Eye (tissue), 1 donor: ENCODE measurements at regions not wholly inside any gene's neighbourhood (a gene's known extent, or its start where the extent isn't known, plus 50 kb on each side); places are given as distances from the start of the nearest gene placed in this dataset.

Experiments used
- DNase-seq: peaks from one replicate; pipeline ENCODE4 v3.0.0-alpha.2; 2015

DNA sequence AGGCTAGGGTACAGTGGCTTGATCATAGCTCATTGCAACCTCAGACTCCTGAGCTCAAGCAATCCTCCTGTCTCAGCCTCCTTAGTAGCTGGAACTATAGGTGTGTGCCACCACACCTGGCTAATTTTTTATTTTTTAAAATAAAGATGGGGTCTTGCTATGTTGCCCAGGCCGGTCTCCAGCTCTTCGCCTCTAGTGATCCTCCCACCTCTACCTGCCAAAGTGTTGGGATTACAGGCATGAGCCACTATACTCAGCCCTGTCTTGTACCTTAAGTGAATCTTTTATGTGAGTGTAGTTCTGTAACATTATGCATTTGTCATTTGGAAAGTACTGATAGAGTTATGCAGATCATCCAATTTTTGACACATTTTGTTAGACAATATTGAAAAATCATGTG, 66.9 kb upstream of the C15orf39 start:
- no peak for DNase-seq

DNA sequence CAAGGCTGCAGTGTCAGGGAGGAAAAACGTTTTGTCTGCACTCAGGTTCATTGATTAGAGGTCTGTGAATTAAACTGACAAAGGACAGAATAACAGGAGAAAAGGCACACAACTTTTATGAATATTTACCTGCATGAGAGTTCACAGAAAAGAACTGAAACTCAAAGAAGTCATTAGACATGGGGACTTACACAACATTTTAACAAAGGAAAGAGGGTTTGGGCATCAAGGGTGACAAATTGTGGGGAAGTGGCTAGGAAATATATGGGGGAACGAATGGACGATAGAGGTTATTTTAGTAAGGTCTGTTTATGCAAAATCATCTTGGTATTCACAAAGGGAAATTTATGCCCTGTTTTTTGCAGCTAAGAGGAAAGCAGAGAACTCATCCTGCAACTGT, 65.6 kb upstream of the C15orf39 start:
- DNase-seq = no peak

DNA sequence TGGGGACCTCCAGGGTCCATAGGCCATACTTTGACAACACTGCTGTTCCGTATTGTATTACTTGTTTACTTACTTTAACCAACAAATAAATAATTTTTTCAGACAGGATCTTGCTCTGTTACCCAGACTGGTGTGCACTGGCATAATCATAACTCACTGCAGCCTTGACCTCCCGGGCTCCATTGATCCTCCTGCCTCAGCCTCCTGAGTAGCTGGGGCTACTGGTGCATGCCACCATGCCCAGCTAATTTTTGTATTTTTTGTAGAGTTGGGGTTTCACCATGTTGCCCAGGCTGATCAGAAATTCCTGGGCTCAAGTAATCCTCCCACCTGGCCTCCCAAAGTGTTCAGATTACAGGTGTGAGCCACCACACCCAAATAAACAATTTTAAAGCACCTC, 64.9 kb upstream of the C15orf39 start:
- DNase-seq = no peak

DNA sequence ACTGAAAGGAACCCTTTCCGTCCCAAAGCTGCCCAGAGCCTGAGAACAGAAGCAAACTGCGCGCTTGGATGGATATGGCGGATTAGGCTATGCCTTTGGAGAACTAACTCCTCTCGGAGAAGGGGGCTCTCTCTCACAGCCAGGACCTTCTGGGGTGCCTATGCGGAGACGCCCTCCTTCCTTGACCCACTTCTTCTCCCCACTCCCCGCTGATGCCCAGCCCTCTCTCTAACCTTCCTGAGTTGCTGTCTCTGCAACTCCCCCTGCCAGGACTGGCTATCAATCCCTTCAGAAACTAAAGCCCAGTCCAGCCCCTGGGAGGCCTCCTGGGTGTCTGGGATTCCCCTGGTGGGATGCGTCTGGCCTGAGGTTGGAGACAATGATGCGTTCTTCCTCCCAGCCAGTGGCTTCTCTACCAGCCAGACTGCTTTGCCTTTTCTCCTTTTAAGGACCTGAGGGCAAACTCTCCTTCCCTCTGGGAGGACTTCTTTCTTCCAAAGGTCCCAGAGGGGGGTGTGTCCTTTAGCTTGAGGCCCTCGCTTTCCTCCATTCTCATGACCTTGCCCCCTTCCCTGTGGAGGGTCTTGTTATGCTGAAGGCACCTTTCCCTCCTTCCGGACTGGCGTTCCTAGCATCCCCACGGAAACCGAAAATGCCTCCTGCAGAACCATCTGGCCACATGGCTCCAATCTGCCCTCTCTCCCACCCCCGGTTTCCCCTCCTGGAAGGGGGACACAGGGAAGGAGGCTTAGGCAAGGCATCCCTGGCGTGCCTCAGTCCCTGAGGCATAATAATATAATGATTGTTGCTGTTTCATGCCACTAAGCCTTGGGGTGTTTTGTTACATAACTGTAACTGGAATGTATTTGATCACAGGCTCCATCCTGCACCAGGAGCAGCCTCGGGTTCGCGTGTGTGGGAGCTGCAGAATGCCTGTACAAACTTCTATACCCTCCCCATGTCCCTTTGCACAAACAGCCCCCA, 63.4 kb upstream of the C15orf39 start:
- DNase-seq = peak; percentile 48

DNA sequence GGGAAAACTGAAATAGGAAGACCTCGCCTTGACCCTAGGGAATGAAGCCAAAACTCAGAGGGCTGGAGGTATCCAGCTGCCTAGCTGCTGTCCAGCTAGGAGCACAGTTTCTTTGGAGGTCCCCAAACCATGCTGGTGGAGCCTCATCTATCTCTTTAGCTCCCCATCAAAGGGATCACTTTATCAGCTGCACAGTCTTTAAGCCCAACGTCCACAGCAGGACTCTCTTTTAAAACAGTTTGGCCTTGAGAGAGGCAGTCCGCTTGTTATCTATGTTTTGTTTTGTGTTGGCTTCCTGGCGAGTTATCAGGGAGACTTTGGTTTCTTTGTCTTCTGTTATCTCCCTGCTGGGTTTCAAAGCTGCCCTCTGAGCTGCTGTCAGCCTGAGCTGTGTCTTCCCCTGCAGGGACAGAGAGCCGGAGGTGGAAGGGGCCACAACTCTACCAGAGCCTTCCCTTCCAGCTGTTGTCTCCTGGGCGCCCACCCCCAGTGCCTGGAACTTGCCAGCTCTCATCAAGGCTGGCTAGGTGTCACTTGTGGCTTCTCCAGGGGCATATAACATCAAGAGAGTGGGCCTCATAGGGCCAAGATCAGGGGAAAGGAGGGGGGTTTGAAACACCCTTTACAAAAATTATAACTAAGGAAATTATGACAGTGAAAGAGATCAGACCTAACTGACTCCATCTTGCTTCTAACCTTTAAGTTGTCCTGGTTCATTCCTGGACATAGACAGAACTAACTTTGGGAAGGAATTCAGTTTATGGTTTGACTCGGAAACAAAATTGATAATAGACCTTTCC, 61.4 kb upstream of the C15orf39 start:
- no peak for DNase-seq

DNA sequence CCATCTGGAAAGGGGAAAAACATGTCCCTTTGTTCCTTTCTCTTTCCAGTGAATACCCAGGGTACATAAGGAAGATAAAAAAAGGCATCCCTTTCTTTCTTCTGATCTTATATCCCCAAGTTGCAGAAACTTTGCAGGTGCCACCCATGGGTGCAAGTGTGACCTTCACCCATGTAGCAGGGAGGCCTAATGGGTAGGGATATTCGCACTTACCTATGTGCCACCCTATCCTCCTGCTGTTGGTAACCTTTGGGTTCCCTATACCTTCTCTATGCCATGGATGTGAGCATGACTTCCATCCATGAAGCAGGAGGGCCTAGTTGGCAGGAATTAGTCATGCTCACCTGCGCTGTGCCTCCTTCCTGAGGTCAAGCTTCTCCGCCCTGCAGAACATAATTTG, 59.2 kb upstream of the C15orf39 start:
- DNase-seq = no peak

DNA sequence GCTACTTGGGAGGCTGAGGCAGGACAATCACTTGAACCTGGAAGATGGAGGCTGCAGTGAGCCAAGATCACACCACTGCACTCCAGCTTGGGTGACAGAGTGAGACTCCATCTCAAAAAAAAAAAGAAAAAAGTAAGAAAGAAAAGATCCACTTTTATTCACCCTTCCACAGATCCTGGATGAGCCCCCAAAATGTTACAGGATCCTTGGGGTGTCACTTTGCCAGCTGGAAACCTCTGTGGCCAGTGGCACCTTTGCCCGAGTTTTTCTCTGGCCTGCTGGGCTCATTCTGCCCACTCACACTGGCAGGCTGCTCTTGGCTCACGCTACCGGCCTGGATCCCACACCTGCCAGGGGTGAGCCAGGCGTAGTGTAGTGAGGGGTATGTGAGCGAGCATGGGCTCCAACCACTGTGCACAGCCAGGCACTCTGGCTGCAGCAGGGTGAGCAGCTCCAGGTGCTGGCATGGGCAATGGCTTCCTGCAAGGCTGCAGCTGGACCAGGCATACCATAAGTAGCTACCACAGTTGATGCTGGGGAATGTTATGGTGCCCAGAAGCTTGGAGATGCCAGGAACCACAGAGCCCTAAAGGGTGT, 57.8 kb upstream of the C15orf39 start:
- DNase-seq = peak; percentile 42

DNA sequence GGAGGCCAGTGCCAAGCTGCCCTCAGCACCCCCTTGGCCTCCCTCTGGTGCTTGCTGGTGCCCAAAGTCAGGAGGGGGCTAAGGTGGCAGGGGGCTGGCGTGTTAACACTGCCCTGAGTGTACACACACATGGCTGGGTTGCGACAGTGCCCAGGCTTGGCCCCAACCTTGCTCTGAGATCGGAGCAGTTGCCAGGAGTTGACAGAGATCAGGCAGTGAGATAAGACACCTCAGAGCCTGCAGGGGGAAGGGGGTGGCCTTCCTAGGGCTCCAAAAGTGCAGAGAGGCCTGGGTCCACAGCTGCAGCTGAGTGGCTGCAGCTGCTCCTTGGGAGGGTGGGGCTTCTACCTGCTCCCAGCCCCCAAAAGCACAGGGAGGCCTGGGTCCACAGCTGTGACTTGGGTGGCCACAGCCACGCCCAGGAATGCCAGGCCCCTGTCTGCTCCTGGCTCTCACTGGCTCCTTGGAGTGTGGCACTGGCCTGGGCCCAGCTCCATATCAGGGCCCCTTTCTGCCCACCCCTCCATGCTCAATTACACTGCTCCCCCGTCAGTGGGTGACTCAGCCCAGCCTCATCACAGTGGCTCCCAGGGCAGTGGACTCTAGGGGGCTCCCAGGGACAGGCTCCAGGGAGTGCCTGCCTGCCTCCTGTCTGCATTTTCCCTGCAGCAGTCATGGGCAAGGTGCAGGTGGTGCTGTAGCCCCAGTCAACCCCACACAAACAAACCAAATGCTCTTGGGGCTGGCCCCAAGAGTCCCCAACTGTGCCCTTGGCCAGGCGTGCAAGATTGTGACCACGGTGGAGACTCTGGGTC, 56.4 kb upstream of the C15orf39 start:
- DNase-seq = no peak

DNA sequence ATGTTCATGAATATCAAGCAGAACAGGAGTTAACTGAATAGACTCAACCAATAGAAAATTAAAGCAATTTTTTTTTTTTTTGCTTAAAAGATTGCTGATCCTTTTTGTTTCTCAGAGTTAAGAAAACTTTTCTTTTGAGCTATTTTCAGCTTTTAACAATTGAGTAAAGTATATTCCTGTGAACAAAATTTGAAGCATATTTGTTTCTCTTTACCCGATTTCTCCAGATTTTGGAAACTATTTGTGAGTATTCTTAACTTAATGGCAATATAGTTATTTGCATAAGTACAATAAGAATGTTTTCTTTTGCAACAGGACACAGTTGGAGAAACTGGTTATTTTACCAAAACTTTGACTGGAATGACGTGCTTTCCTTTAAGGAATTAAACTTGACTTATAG, 53.4 kb upstream of the C15orf39 start:
- no peak for DNase-seq

DNA sequence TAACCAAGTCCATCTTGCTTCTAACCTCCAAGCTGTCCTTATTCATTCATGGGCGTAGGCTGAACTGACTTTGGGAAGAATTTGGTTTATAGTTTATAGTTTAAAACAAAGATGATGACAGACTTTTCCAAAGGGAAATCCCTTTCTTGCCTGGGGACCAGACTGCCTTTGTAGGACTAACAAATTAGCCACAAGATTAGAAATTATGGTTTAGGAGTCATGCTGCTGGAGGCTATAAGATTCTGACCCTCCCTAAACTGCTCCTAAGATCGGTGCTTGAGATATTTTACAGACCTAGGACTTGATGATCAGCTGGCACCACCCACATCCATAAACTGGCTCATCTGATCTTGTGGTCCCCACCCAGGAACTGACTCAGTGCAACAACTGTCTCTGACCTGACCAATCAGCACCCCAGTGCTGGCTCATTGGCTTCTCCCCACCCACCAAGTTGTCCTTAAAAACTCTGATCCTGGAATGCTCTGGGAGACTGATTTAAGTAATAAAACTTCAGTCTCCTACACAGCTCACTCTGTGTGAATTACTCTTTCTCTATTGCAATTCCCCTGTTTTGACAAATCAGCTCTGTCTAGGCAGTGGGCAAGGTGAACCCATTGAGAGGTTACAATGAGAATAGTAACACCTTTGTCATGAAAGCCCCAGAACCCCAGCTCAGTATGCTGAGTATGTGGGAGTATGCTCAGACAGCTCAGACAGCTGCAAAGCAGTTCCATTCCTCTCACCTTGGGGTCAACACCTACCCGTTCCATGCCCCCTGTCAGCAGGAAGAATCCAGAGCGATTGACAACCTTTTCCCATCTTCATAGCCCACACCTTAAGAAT, 51.6 kb upstream of the C15orf39 start:
- DNase-seq = no peak

DNA sequence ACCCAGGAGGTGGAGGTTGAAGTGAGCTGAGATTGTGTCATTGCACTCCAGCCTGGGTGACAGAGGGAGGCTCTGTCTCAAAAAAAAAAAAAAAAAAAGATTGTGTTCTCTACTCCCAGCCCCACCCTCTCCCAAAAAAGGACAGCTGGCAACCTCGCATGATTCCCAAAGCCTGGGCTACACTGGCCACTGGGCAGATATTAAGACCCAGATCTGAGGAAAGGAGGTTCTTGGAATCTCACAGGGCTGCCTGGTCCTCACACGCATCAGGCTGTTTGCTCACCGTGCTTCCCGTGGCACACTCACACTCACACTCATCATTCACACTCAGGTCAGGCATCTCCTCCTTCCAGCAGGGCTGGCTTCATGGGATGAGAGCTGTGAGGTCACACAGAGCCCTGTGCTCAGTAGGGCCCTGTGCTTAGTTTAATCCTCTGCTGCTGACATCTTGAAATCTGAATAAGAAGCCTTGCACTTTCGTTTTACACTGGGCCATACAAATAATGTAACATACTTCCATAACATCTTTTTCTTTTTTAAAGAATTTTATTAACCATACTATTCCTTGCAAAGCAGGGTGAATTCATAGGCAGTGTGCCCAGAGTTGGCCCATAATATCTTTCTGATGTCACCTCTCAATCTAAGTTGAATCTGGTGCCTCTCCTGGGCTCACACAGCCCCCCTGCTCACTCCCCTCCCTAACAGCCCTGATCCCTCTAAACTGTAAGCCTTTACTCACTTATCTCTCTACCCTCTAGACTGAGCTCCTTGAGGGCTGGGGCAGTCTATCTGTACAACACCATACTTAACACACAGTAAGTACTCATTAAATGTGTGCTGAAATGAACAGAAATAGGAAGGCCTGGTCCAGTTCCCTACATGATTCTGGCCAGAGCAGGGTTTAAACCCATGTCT, 50.2 kb upstream of the C15orf39 start:
- DNase-seq = peak; percentile 35
